Vagina (tissue), 2 donors: ENCODE measurements at regions not wholly inside any gene's neighbourhood (a gene's known extent, or its start where the extent isn't known, plus 50 kb on each side); places are given as distances from the start of the nearest gene placed in this dataset.

Experiments used
- DNase-seq, 2 donors: peaks; one replicate each; pipeline ENCODE4 v3.0.0-alpha.2; 2017; ENCODE audit errors: extremely low spot score in 2 of 2
- H3K27ac ChIP-seq: fragments of 200-600 bp; sonication (generic); one replicate; pipeline ENCODE4 v1.5.1; 2019
- H3K27me3 ChIP-seq: fragments of 200-600 bp; sonication (generic); one replicate; pipeline ENCODE4 v1.5.1; 2019
- H3K36me3 ChIP-seq, 2 donors: fragments of 200-600 bp; sonication (generic); one replicate each; pipeline ENCODE4 v1.5.1; 2017 to 2019
- H3K4me1 ChIP-seq: fragments of 200-600 bp; sonication (generic); one replicate; pipeline ENCODE4 v1.5.1; 2019
- H3K4me3 ChIP-seq, 2 donors: fragments of 200-600 bp; sonication (generic); 1 replicate in 1 of 2; 2 replicates in 1 of 2; pipeline ENCODE4 v1.5.1; 2016 to 2019
- H3K9me3 ChIP-seq: fragments of 200-600 bp; sonication (generic); one replicate; pipeline ENCODE4 v1.5.1; 2019
- CTCF ChIP-seq, 3 experiments: fragments of 450-650 bp in 2 of 3; fragments of 200-600 bp in 1 of 3; sonication (generic) in 1 of 3; IDR thresholded peaks; one replicate each; pipeline ENCODE4 v1.5.1; 2017 to 2019; ENCODE audit warnings: antibody characterized with exemption in 3 of 3, mild to moderate bottlenecking in 2 of 3, moderate library complexity in 2 of 3
- POLR2A ChIP-seq, 2 donors: fragments of 450-650 bp; IDR thresholded peaks; one replicate each; pipeline ENCODE4 v1.6.1; 2017; ENCODE audit warnings: antibody characterized with exemption in 2 of 2, mild to moderate bottlenecking in 2 of 2, moderate library complexity in 2 of 2
- POLR2AphosphoS5 ChIP-seq, 2 donors: sonication (generic); formaldehyde crosslinking; IDR thresholded peaks; one replicate each; pipeline ENCODE4 v1.9.0; 2017; ENCODE audit warnings: antibody characterized with exemption in 2 of 2, mild to moderate bottlenecking in 2 of 2, low read depth in 1 of 2; ENCODE audit not compliant: insufficient read depth in 1 of 2
- intact Hi-C: fragments of 100-400 bp; cut with DNase I; formaldehyde crosslinking; loops from one replicate; pipeline ENCODE4 v1.15.1; 2023

DNA sequence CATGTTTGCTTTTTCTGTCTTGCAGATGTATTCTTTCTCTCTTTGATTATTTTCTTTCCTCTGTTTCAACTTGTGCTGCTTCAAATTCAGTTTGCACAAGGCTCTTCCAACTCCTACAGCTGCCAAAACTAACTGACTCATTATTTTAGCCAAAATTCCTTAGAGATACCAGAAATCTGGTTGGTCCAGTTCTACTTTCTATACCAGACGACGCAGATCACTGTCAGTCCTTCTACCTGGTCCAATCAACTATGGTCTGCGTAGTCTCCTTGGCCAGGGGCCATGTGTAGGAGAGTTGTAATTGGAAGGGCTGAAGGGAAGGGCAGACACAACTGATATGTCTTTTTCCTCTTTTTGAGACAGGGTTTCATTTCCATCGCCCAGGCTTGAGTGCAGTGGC is 51.9 kb upstream of the JAK2 start:
- no peaks in the 10 kb centered on the region for H3K36me3 ChIP-seq
- peak overlapping the region in 1 of 2 donors; percentile 23 for H3K4me3 ChIP-seq
- no peaks in the 10 kb centered on the region for H3K27me3 ChIP-seq
- intact Hi-C loops, result no loop called here
- H3K27ac ChIP-seq, result no peak overlapping the region
- TF ChIP-seq CTCF (IDR thresholded peaks at IDR 0.05), result no peak
- TF ChIP-seq POLR2AphosphoS5 (IDR thresholded peaks at IDR 0.05; ENCODE audit: insufficient read depth in 1 of 2, low read depth in 1 of 2), result peak in 1 of 2 donors; percentile 55
- H3K9me3 ChIP-seq, result no peaks in the 10 kb centered on the region
- H3K4me1 ChIP-seq, result peaks cover 69% of the 10 kb centered on the region
- DNase-seq, result no peak

- Histone ChIP-seq H3K36me3 (no peaks in the 10 kb centered on the region), H3K27me3 (no peaks in the 10 kb centered on the region), H3K4me1 (peaks cover 69% of the 10 kb centered on the region), H3K4me3 (no peak overlapping the region), H3K9me3 (no peaks in the 10 kb centered on the region), H3K27ac (no peak overlapping the region)
- intact Hi-C loops, result no loop called here
- TF ChIP-seq CTCF (IDR thresholded peaks at IDR 0.05), result no peak
- TF ChIP-seq POLR2AphosphoS5 (IDR thresholded peaks at IDR 0.05; ENCODE audit: insufficient read depth in 1 of 2, low read depth in 1 of 2), result no peak
- TF ChIP-seq POLR2A (IDR thresholded peaks at IDR 0.05), result no peak
- no peak for DNase-seq
Measured at GRCh38 chr9:4933861-4934260, 51.2 kb upstream of the JAK2 start.

DNA sequence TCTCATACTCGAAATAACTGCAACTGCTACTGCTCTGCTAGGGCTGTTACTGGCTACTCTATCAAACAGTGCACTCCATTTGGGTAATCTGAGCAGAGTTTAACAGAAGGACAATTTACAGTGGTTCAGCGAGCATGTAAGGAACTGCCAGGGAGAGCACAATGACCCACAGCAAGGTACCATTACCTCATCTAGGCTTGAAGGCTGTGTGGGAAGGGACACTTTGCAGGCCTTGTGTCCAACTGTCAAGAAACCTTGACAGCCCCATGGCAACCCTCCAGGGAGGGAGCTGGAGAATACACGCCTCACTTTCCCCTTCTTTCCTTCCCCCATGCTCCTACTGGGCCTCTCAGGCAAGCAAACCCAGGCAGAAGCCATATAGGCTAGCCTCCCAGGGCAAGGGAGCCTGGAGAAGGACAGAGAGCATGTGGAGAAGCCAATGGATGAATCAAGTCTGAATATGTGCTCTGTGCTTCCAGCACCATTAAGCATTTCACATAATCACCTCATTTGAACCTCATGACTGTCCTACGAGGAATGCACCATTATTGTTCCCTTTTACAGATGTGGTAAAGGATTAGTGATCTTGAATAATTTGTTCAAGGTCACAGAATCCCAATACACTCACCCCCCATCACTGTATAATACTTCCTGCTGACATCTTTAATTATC is 49.9 kb upstream of the JAK2 start:
- TF ChIP-seq POLR2AphosphoS5 (IDR thresholded peaks at IDR 0.05; ENCODE audit: insufficient read depth in 1 of 2, low read depth in 1 of 2) (no peak), POLR2A (IDR thresholded peaks at IDR 0.05) (no peak), CTCF (IDR thresholded peaks at IDR 0.05) (no peak)
- Histone ChIP-seq H3K27ac (no peak overlapping the region), H3K4me3 (no peak overlapping the region), H3K27me3 (no peaks in the 10 kb centered on the region), H3K36me3 (no peaks in the 10 kb centered on the region), H3K4me1 (peaks cover 56% of the 10 kb centered on the region), H3K9me3 (no peaks in the 10 kb centered on the region)
- DNase-seq, result no peak
- intact Hi-C loops, result no loop called here
